H1 (cell line): ENCODE measurements at regions not wholly inside any gene's neighbourhood (a gene's known extent, or its start where the extent isn't known, plus 50 kb on each side); places are given as distances from the start of the nearest gene placed in this dataset.

ENCODE experiments used
- CTCF ChIA-PET: fragments of 300-600 bp; sonication (Branson Sonifier 250); formaldehyde crosslinking; loops from one replicate; lab custom pipeline; 2021; ENCODE audit not compliant: partially characterized antibody; lab: Charles Lee
- POLR2A ChIA-PET: fragments of 300-600 bp; sonication (Branson Sonifier 250); formaldehyde crosslinking; loops from one replicate; lab custom pipeline; 2021; ENCODE audit warnings: inconsistent platforms; ENCODE audit not compliant: partially characterized antibody; lab: Charles Lee
- DNase-seq, 2 experiments: peaks; one replicate each; pipeline versions ENCODE4 v3.0.0 to v3.0.0-alpha.2; 2010 to 2022; ENCODE audit warnings: low spot score in 2 of 2, low read depth in 1 of 2, mixed read lengths in 1 of 2
- FAIRE-seq: peaks from 2 replicates; lab custom pipeline; 2011; peaks lifted over from hg19 to GRCh38; lab: Jason Lieb, UNC
- H2AFZ ChIP-seq: 2 replicates; pipeline ENCODE4 v1.8.1; 2012; ENCODE audit warnings: low read length, inconsistent platforms
- H2AK5ac ChIP-seq: 2 replicates; pipeline ENCODE4 v1.6.1; 2013; ENCODE audit warnings: low read depth, low read length
- H2BK120ac ChIP-seq: replicated peaks from 2 replicates; pipeline ENCODE3; 2013; ENCODE audit warnings: low read depth, low read length, inconsistent platforms
- H2BK12ac ChIP-seq: 2 replicates; pipeline ENCODE4 v1.6.1; 2013; ENCODE audit warnings: low read depth, low read length
- H2BK15ac ChIP-seq: 2 replicates; pipeline ENCODE4 v1.6.1; 2013; ENCODE audit warnings: low read length
- H2BK20ac ChIP-seq: 2 replicates; pipeline ENCODE4 v1.6.1; 2013; ENCODE audit warnings: low read length
- H2BK5ac ChIP-seq: 2 replicates; pipeline ENCODE4 v1.6.1; 2013; ENCODE audit warnings: low read depth, low read length
- H3K14ac ChIP-seq: 2 replicates; pipeline ENCODE4 v1.6.1; 2013; ENCODE audit warnings: inconsistent platforms; ENCODE audit not compliant: insufficient read length
- H3K18ac ChIP-seq: 2 replicates; pipeline ENCODE4 v1.6.1; 2013; ENCODE audit warnings: low read length; ENCODE audit errors: extremely low read depth
- H3K23ac ChIP-seq: 2 replicates; pipeline ENCODE4 v1.6.1; 2013; ENCODE audit warnings: inconsistent platforms; ENCODE audit not compliant: insufficient read length
- H3K23me2 ChIP-seq: 2 replicates; pipeline ENCODE4 v1.6.1; 2013; ENCODE audit warnings: low read depth, low read length
- H3K27ac ChIP-seq: 2 replicates; pipeline ENCODE4 v1.6.1; 2011; ENCODE audit warnings: low read depth, low read length, inconsistent platforms
- H3K27me3 ChIP-seq, 4 experiments: replicated peaks in 1 of 4; 1 replicate in 1 of 4; 2 replicates in 3 of 4; pipeline versions ENCODE4 v1.6.1 to v1.8.1; 2011 to 2013; ENCODE audit warnings: low read length in 3 of 4, mild to moderate bottlenecking in 3 of 4, inconsistent platforms in 2 of 4, mixed read lengths in 2 of 4, moderate library complexity in 1 of 4; ENCODE audit not compliant: control insufficient read depth in 3 of 4, insufficient read depth in 3 of 4; ENCODE audit errors: extremely low read depth in 1 of 4
- H3K36me3 ChIP-seq, 4 experiments: 2 replicates each; pipeline versions ENCODE4 v1.6.1 to v1.8.1; 2011 to 2013; ENCODE audit warnings: mild to moderate bottlenecking in 4 of 4, low read length in 3 of 4, moderate library complexity in 2 of 4, control low read depth in 1 of 4, inconsistent platforms in 1 of 4; ENCODE audit not compliant: insufficient read depth in 4 of 4, control insufficient read depth in 2 of 4
- H3K4ac ChIP-seq: replicated peaks from 2 replicates; pipeline ENCODE3; 2013; ENCODE audit warnings: low read length, low read depth, mixed read lengths, inconsistent platforms; ENCODE audit not compliant: insufficient read length
- H3K4me1 ChIP-seq, 4 experiments: replicated peaks in 1 of 4; 1 replicate in 1 of 4; 2 replicates in 3 of 4; pipeline versions ENCODE4 v1.6.1 to v1.8.1; 2011 to 2013; ENCODE audit warnings: low read length in 3 of 4, inconsistent platforms in 2 of 4, mixed read lengths in 1 of 4; ENCODE audit not compliant: insufficient read depth in 4 of 4, control insufficient read depth in 3 of 4
- H3K4me2 ChIP-seq, 2 experiments: 2 replicates each; pipeline versions ENCODE4 v1.6.1 to v1.8.1; 2011 to 2013; ENCODE audit warnings: low read depth in 2 of 2, low read length in 2 of 2, control low read depth in 1 of 2, inconsistent platforms in 1 of 2, mild to moderate bottlenecking in 1 of 2; ENCODE audit not compliant: insufficient read depth in 1 of 2
- H3K4me3 ChIP-seq, 4 experiments: fragments of 200-600, 300-600 bp in 1 of 4; sonication (generic), shearing (Covaris generic), sonication (Bioruptor Twin) in 1 of 4; 2 replicates each; pipeline versions ENCODE4 v1.5.1 to v1.8.1; 2011 to 2016; ENCODE audit warnings: low read length in 4 of 4, low read depth in 3 of 4, control low read depth in 2 of 4, inconsistent platforms in 2 of 4, mild to moderate bottlenecking in 2 of 4, mixed read lengths in 1 of 4, moderate library complexity in 1 of 4; ENCODE audit not compliant: insufficient read depth in 2 of 4; ENCODE audit errors: extremely low read depth in 1 of 4
- H3K56ac ChIP-seq: replicated peaks from 2 replicates; pipeline ENCODE3; 2013; ENCODE audit warnings: low read depth, mild to moderate bottlenecking, mixed read lengths, low read length, inconsistent platforms; ENCODE audit not compliant: insufficient read length
- H3K79me1 ChIP-seq: 2 replicates; pipeline ENCODE4 v1.6.1; 2013; ENCODE audit warnings: low read depth, low read length, control low read depth
- H3K79me2 ChIP-seq, 2 experiments: 2 replicates each; pipeline versions ENCODE4 v1.6.1 to v1.8.1; 2012 to 2013; ENCODE audit warnings: low read length in 2 of 2, mild to moderate bottlenecking in 2 of 2, inconsistent platforms in 1 of 2; ENCODE audit not compliant: insufficient read depth in 2 of 2, control insufficient read depth in 1 of 2
- H3K9ac ChIP-seq, 4 experiments: replicated peaks in 1 of 4; 1 replicate in 1 of 4; 2 replicates in 3 of 4; pipeline versions ENCODE4 v1.6.1 to v1.8.1; 2011 to 2013; ENCODE audit warnings: low read depth in 3 of 4, low read length in 3 of 4, control low read depth in 2 of 4, mild to moderate bottlenecking in 2 of 4, moderate library complexity in 2 of 4, inconsistent platforms in 1 of 4; ENCODE audit errors: extremely low read depth in 1 of 4
- H3K9me3 ChIP-seq, 2 experiments: 2 replicates each; pipeline versions ENCODE4 v1.6.1 to v1.8.1; 2012 to 2013; ENCODE audit warnings: mild to moderate bottlenecking in 2 of 2, moderate library complexity in 2 of 2, control low read depth in 1 of 2, inconsistent platforms in 1 of 2, low read depth in 1 of 2, low read length in 1 of 2, mixed read lengths in 1 of 2; ENCODE audit not compliant: insufficient read depth in 2 of 2
- H4K20me1 ChIP-seq, 2 experiments: replicated peaks in 1 of 2; 2 replicates each; pipeline versions ENCODE3 to v1.8.1; 2011 to 2013; ENCODE audit warnings: inconsistent platforms in 2 of 2, low read length in 2 of 2, mild to moderate bottlenecking in 1 of 2; ENCODE audit not compliant: insufficient read depth in 2 of 2, control insufficient read depth in 1 of 2
- H4K5ac ChIP-seq: 2 replicates; pipeline ENCODE4 v1.6.1; 2013; ENCODE audit warnings: low read length, low read depth, mixed read lengths, inconsistent platforms; ENCODE audit not compliant: insufficient read length
- H4K8ac ChIP-seq: 2 replicates; pipeline ENCODE4 v1.8.0; 2013; ENCODE audit warnings: mild to moderate bottlenecking, moderate library complexity, low read length, inconsistent platforms; ENCODE audit not compliant: insufficient read depth; ENCODE audit errors: extremely low read depth
- H4K91ac ChIP-seq: replicated peaks from 2 replicates; pipeline ENCODE3; 2013; ENCODE audit warnings: low read length, mixed read lengths, inconsistent platforms; ENCODE audit not compliant: insufficient read length
- GTF2F1 ChIP-seq: IDR thresholded peaks from 2 replicates; pipeline ENCODE4 v1.6.1; 2012; ENCODE audit warnings: low read depth, low read length, improper control_type of control experiment, borderline replicate concordance
- MAX ChIP-seq: IDR thresholded peaks from 2 replicates; pipeline ENCODE4 v1.6.1; 2012; ENCODE audit warnings: inconsistent platforms
- PHF8 ChIP-seq: fragments of 200-600 bp; sonication (generic); conservative IDR thresholded peaks from 2 replicates; pipeline ENCODE4 v1.7.1; 2012; ENCODE audit warnings: low read depth, mild to moderate bottlenecking, inconsistent platforms, low read length, moderate library complexity
- SRF ChIP-seq: IDR thresholded peaks from 2 replicates; pipeline ENCODE4 v1.6.1; 2011; ENCODE audit warnings: mild to moderate bottlenecking, low read depth, low read length, moderate library complexity
- ZNF274 ChIP-seq: IDR thresholded peaks from 2 replicates; pipeline ENCODE4 v1.7.0; 2012; ENCODE audit warnings: low read length, borderline replicate concordance; ENCODE audit errors: extremely low read depth
- WGBS, 2 experiments: shearing (Covaris generic) in 1 of 2; methylation state at CpG; one replicate each; pipeline versions ENCODE4 v1.1.6 to v1.1.7; 2013 to 2015; ENCODE audit warnings: low lambda C conversion rate in 2 of 2, mixed read lengths in 2 of 2, inconsistent platforms in 1 of 2, low coverage in 1 of 2, missing lambda C conversion rate in 1 of 2; ENCODE audit not compliant: insufficient replicate concordance in 2 of 2, insufficient coverage in 1 of 2, insufficient read length in 1 of 2; ENCODE audit errors: extremely low coverage in 1 of 2, missing lambda C conversion rate in 1 of 2; 5-methylcytosine and 5-hydroxymethylcytosine counted together

DNA sequence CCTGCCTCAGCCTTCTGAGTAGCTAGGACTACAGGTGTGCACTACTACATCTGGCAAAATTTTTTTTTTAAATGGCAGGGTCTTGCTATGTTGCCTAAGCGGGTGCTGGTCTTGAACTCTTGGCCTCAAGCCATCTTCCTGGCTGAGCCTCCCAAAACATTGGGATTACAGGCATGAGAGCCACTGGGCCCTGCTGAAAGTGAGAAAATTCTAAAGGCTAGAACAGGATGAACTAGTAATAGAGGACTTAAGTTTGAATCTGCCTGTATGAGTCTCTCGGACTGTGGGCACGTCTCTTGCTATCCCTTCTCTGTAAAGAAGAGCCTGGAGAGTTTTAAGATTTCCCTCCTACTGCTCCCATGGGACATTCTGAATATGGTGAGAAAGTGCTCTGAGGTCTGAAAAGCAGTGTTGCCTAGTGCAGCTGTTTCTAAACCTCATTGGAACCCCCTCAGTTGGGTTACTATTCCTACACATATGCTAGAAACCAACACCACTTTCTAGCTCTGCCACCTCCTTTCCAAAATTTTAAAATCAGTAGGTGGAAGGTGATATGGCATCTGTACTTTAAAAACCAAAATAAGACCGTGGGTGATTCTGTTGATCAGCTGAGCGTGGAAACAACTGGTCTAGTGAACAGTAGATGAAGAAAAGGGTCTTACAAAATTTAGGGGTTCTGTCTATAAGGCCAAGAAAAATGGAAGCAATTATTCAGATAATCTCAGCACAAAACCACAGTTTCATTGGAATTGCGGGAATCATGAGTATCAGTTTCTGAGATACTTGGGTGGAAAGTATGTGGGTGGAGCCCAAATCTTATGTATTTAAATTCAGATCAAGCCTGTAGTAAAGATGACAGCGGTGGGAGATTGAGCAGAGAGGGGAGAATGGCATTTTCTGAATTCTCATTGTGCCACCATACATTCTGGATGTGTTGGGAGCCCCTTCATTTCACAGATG lies 259.8 kb upstream of the CXCR4 start:
- H2AK5ac ChIP-seq: no peak overlapping the region
- DNase-seq (peak in 1 of 2 experiments; percentile 8), FAIRE-seq (no peak)
- no peak overlapping the region for H2BK5ac ChIP-seq
- ChIA-PET POLR2A (no interaction called here), CTCF (interaction anchor here (0.7 to 11.1 kb wide), 11 partner anchors 8 to 461 kb away, joined by 3 to 144 read pairs (median 3); no protein-coding TSS in a partner anchor)
- no peak overlapping the region for H3K9ac ChIP-seq
- H3K79me1 ChIP-seq: no peaks in the 10 kb centered on the region
- no peak overlapping the region for H4K8ac ChIP-seq
- no peak overlapping the region for H3K4me2 ChIP-seq
- H3K27me3 ChIP-seq: no peaks in the 10 kb centered on the region
- H3K56ac ChIP-seq: no peak overlapping the region
- no peaks in the 10 kb centered on the region for H3K23me2 ChIP-seq
- no peak overlapping the region for H3K23ac ChIP-seq
- no peaks in the 10 kb centered on the region for H3K9me3 ChIP-seq
- no peak overlapping the region for H3K4ac ChIP-seq
- H4K20me1 ChIP-seq: no peaks in the 10 kb centered on the region
- H4K91ac ChIP-seq: no peak overlapping the region
- no peak overlapping the region for H2BK120ac ChIP-seq
- H4K5ac ChIP-seq: no peak overlapping the region
- no peak overlapping the region for H3K4me3 ChIP-seq
- no peaks in the 10 kb centered on the region for H3K36me3 ChIP-seq
- H3K4me1 ChIP-seq: no peaks in the 10 kb centered on the region
- no peak overlapping the region for H3K18ac ChIP-seq
- 79% methylated on average over 7 of the region's 7 CpGs; no CpG with 5 or more reads in 1 of the 2 experiments for WGBS, 2 experiments
- no peak overlapping the region for H3K27ac ChIP-seq
- no peak overlapping the region for H2BK12ac ChIP-seq
- no peak overlapping the region for H2BK20ac ChIP-seq
- no peak overlapping the region for H2AFZ ChIP-seq
- H2BK15ac ChIP-seq: no peak overlapping the region
- no peak overlapping the region for H3K14ac ChIP-seq
- no peaks in the 10 kb centered on the region for H3K79me2 ChIP-seq
- TF ChIP-seq ZNF274: no peak
- TF ChIP-seq GTF2F1: no peak
- no peak for TF ChIP-seq PHF8
- TF ChIP-seq SRF: no peak
- no peak for TF ChIP-seq MAX
